HL-60 (cell line): ENCODE measurements at regions not wholly inside any gene's neighbourhood (a gene's known extent, or its start where the extent isn't known, plus 50 kb on each side); places are given as distances from the start of the nearest gene placed in this dataset.

Experiments
- CTCF ChIP-seq: IDR thresholded peaks from one replicate; pipeline ENCODE4 v1.5.1; 2011; ENCODE audit warnings: low read length, control low read depth, inconsistent platforms; ENCODE audit not compliant: insufficient read depth
- GABPA ChIP-seq: IDR thresholded peaks from 2 replicates; pipeline ENCODE4 v1.6.1; 2012; ENCODE audit warnings: low read depth
- POLR2AphosphoS5 ChIP-seq: IDR thresholded peaks from 2 replicates; pipeline ENCODE4 v1.6.1; 2012; ENCODE audit warnings: low read depth
- SPI1 ChIP-seq: IDR thresholded peaks from 2 replicates; pipeline ENCODE4 v1.6.1; 2012; ENCODE audit warnings: low read depth, mild to moderate bottlenecking, borderline replicate concordance
- TF ChIP-seq, protein P1 (sequence below): IDR thresholded peaks from 2 replicates; pipeline ENCODE4 v1.6.1; 2012; ENCODE audit warnings: low read depth; ENCODE audit not compliant: insufficient replicate concordance

DNA sequence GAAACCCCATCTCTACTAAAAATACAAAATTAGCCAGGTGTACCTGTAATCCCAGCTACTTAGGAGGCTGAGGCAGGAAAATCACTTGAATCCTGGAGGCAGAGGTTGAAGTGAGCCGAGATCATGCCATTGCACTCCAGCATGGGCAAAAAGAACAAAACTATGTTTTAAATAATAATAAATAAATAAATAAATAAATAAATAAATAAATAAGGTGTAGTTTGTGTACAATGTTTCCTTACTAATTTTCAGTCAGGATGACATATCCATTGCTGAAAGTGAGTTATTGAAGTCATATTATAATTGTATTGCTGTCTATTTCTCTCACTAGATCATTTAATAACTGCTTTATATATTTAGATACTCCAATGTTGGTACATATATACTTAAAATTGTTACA lies 581.5 kb upstream of the DAB2 start:
- TF ChIP-seq CTCF (no peak), POLR2AphosphoS5 (no peak), SPI1 (no peak), GABPA (no peak)
- TF ChIP-seq, protein P1, sequence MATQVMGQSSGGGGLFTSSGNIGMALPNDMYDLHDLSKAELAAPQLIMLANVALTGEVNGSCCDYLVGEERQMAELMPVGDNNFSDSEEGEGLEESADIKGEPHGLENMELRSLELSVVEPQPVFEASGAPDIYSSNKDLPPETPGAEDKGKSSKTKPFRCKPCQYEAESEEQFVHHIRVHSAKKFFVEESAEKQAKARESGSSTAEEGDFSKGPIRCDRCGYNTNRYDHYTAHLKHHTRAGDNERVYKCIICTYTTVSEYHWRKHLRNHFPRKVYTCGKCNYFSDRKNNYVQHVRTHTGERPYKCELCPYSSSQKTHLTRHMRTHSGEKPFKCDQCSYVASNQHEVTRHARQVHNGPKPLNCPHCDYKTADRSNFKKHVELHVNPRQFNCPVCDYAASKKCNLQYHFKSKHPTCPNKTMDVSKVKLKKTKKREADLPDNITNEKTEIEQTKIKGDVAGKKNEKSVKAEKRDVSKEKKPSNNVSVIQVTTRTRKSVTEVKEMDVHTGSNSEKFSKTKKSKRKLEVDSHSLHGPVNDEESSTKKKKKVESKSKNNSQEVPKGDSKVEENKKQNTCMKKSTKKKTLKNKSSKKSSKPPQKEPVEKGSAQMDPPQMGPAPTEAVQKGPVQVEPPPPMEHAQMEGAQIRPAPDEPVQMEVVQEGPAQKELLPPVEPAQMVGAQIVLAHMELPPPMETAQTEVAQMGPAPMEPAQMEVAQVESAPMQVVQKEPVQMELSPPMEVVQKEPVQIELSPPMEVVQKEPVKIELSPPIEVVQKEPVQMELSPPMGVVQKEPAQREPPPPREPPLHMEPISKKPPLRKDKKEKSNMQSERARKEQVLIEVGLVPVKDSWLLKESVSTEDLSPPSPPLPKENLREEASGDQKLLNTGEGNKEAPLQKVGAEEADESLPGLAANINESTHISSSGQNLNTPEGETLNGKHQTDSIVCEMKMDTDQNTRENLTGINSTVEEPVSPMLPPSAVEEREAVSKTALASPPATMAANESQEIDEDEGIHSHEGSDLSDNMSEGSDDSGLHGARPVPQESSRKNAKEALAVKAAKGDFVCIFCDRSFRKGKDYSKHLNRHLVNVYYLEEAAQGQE = no peak
